ENCODE measurements at regions not wholly inside any gene's neighbourhood (a gene's known extent, or its start where the extent isn't known, plus 50 kb on each side); places are given as distances from the start of the nearest gene placed in this dataset.

- H4K20me1 ChIP-seq: no peaks in the 10 kb centered on the region
- no peaks in the 10 kb centered on the region for H3K4me1 ChIP-seq
- H3K27ac ChIP-seq: no peak overlapping the region
- no peak overlapping the region for H3K9ac ChIP-seq
- H3K4me2 ChIP-seq: no peak overlapping the region
- no peaks in the 10 kb centered on the region for H3K9me3 ChIP-seq (replicated peaks in 1 of 11)
- no peak overlapping the region for H3K4me3 ChIP-seq
- H3K27me3 ChIP-seq: no peaks in the 10 kb centered on the region
- TF ChIP-seq Cebpa-rat (IDR thresholded peaks at IDR 0.05): no peak
- no peaks in the 10 kb centered on the region for H3K36me3 ChIP-seq
Observed at GRCh38 chr4:129901205-129901604, 805.3 kb downstream of the C4orf33 start.

DNA sequence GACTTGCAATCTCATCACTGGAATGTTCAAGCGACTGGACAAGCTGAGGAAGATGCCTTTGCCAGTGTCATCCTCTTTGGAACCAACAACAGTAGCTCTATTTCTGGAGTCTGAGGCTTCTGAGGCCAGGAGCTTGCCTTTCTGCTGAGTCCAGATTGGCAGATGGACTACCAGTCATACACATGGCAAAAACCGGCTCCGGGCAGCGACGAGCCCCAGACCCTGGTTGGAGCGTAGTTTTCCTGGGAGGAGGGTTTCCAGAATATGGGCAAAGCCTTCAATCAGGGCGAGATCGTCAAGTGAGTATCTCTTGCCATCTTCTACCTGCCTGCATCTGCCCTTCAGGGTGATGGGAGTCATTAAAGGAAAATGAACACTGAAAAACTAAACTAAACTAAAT lies 807.9 kb downstream of the C4orf33 start:
- Histone ChIP-seq H4K20me1 (no peaks in the 10 kb centered on the region), H3K36me3 (no peaks in the 10 kb centered on the region), H3K9me3 (replicated peaks in 1 of 11) (no peaks in the 10 kb centered on the region), H3K4me2 (no peak overlapping the region), H3K4me3 (no peak overlapping the region), H3K27ac (no peak overlapping the region), H3K27me3 (no peaks in the 10 kb centered on the region), H3K9ac (no peak overlapping the region), H3K4me1 (no peaks in the 10 kb centered on the region)
- TF ChIP-seq Cebpa-rat (IDR thresholded peaks at IDR 0.05): no peak

GRCh38 chr4:129905256-129905655 lies 809.3 kb downstream of the C4orf33 start:
- no peaks in the 10 kb centered on the region for H3K27me3 ChIP-seq
- H3K4me3 ChIP-seq: no peak overlapping the region
- no peaks in the 10 kb centered on the region for H3K9me3 ChIP-seq (replicated peaks in 1 of 11)
- no peaks in the 10 kb centered on the region for H3K4me1 ChIP-seq
- no peak overlapping the region for H3K4me2 ChIP-seq
- no peak overlapping the region for H3K9ac ChIP-seq
- H3K27ac ChIP-seq: no peak overlapping the region
- TF ChIP-seq Cebpa-rat (IDR thresholded peaks at IDR 0.05): no peak
- no peaks in the 10 kb centered on the region for H4K20me1 ChIP-seq
- H3K36me3 ChIP-seq: no peaks in the 10 kb centered on the region

GRCh38 chr4:129908117-129908516 lies 812.2 kb downstream of the C4orf33 start:
- Histone ChIP-seq H3K9me3 (replicated peaks in 1 of 11) (no peaks in the 10 kb centered on the region), H3K4me2 (no peak overlapping the region), H3K4me1 (no peaks in the 10 kb centered on the region), H3K9ac (no peak overlapping the region), H3K4me3 (no peak overlapping the region), H4K20me1 (no peaks in the 10 kb centered on the region), H3K27me3 (no peaks in the 10 kb centered on the region), H3K36me3 (no peaks in the 10 kb centered on the region), H3K27ac (no peak overlapping the region)
- no peak for TF ChIP-seq Cebpa-rat (IDR thresholded peaks at IDR 0.05)

DNA sequence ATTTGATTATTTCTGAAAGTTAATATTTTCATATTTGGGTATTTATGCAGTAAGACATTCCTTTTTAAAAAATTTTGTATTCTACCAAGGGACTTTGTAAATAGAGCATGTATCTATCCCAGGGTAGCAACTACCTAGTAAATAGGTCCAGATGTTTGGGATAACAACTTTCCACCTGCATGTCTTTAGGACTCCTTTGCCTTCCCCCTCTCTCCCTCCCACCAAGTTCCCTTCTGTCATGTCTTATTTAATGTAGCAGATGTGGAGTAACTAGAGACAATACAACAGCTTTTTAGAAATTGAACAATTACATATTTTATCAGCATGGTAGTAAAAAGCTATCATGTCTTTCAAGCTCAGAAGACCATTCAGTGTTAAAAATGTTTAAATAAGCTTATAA lies 821.0 kb downstream of the C4orf33 start:
- no peak overlapping the region for H3K4me3 ChIP-seq
- peaks cover 10 to 20% (median 13%) of the 10 kb centered on the region in 10 experiments; a peak in 19 of 20 replicates for H3K4me1 ChIP-seq
- no peak overlapping the region for H3K9ac ChIP-seq
- no peak for TF ChIP-seq Cebpa-rat (IDR thresholded peaks at IDR 0.05)
- H3K4me2 ChIP-seq: no peak overlapping the region
- H3K9me3 ChIP-seq (replicated peaks in 1 of 11): 0 out of 22 replicates have a peak, but pooled peaks cover 0 to 3% (median 0%) of the 10 kb centered on the region in 11 experiments
- no peaks in the 10 kb centered on the region for H4K20me1 ChIP-seq
- H3K27ac ChIP-seq: no peak overlapping the region
- no peaks in the 10 kb centered on the region for H3K27me3 ChIP-seq
- no peaks in the 10 kb centered on the region for H3K36me3 ChIP-seq

- Histone ChIP-seq H3K4me2 (no peak overlapping the region), H3K27ac (no peak overlapping the region), H3K4me3 (no peak overlapping the region)
Observed at GRCh38 chr4:129917651-129918050, 821.7 kb downstream of the C4orf33 start.

GRCh38 chr4:129926936-129927335 lies 831.0 kb downstream of the C4orf33 start:
- Histone ChIP-seq H3K9me3 (replicated peaks in 1 of 11) (no peaks in the 10 kb centered on the region), H3K9ac (no peak overlapping the region), H3K27me3 (no peaks in the 10 kb centered on the region), H4K20me1 (no peaks in the 10 kb centered on the region), H3K4me2 (no peak overlapping the region), H3K27ac (no peak overlapping the region), H3K4me3 (no peak overlapping the region), H3K36me3 (no peaks in the 10 kb centered on the region), H3K4me1 (no peaks in the 10 kb centered on the region)
- no peak for TF ChIP-seq Cebpa-rat (IDR thresholded peaks at IDR 0.05)

More at GRCh38 chr4:129917651-129918050, 821.7 kb downstream of the C4orf33 start:
- Histone ChIP-seq H4K20me1 (no peaks in the 10 kb centered on the region), H3K27me3 (no peaks in the 10 kb centered on the region), H3K36me3 (no peaks in the 10 kb centered on the region), H3K9me3 (replicated peaks in 1 of 11) (0 out of 22 replicates have a peak, but pooled peaks cover 0 to 3% (median 0%) of the 10 kb centered on the region in 11 experiments), H3K4me1 (peaks cover 10 to 20% (median 13%) of the 10 kb centered on the region in 10 experiments; a peak in 19 of 20 replicates), H3K9ac (no peak overlapping the region)
- no peak for TF ChIP-seq Cebpa-rat (IDR thresholded peaks at IDR 0.05)

GRCh38 chr4:129929052-129929451 lies 833.1 kb downstream of the C4orf33 start:
- H3K4me3 ChIP-seq: no peak overlapping the region
- H3K36me3 ChIP-seq: no peaks in the 10 kb centered on the region
- TF ChIP-seq Cebpa-rat (IDR thresholded peaks at IDR 0.05): no peak
- H3K4me1 ChIP-seq: no peaks in the 10 kb centered on the region
- H3K27ac ChIP-seq: no peak overlapping the region
- no peak overlapping the region for H3K4me2 ChIP-seq
- no peaks in the 10 kb centered on the region for H3K27me3 ChIP-seq
- H4K20me1 ChIP-seq: no peaks in the 10 kb centered on the region
- no peaks in the 10 kb centered on the region for H3K9me3 ChIP-seq (replicated peaks in 1 of 11)
- H3K9ac ChIP-seq: no peak overlapping the region

DNA sequence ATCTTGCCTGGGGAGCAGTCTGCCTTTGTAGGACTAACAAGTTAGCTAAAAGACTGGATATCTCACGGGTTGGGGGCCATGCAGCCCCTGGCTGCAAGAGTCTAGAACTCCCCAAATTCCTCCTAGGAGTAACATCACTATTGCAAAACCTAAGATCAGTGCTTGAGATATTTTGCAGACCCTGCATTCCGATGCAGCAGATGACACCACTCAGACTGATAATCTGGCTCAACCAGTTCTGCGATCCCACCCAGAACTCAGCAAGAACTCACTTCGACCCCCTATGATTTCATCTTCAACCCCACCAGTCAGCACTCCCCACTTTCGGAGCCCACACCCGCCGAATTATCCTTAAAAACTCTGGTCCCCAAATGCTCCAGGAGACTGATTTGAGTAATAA lies 834.0 kb downstream of the C4orf33 start:
- no peak overlapping the region for H3K4me3 ChIP-seq
- H4K20me1 ChIP-seq: no peaks in the 10 kb centered on the region
- no peak overlapping the region for H3K9ac ChIP-seq
- no peaks in the 10 kb centered on the region for H3K4me1 ChIP-seq
- no peaks in the 10 kb centered on the region for H3K36me3 ChIP-seq
- H3K4me2 ChIP-seq: no peak overlapping the region
- no peak overlapping the region for H3K27ac ChIP-seq
- no peaks in the 10 kb centered on the region for H3K27me3 ChIP-seq
- no peaks in the 10 kb centered on the region for H3K9me3 ChIP-seq (replicated peaks in 1 of 11)
- TF ChIP-seq Cebpa-rat (IDR thresholded peaks at IDR 0.05): no peak

DNA sequence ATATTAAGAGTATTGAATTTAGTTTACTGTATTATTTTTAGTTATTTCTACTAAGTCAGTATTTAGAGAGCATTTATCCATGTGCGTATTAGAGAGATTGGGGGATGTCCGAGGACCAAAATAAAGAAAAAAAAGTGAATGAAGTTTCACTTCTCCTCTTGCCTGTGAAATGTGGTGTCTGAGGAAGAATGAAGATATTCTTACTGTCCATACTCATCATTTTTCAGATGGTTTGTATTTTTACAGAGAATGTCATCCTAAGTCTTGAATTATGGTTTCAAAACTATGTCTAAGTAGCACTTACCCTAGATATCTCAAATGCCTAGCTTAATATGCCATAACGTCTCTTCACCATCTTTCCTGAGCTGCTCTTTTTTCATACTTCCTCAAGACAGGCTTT lies 854.3 kb downstream of the C4orf33 start:
- Histone ChIP-seq H3K4me3 (no peak overlapping the region), H3K9me3 (replicated peaks in 1 of 11) (no peaks in the 10 kb centered on the region), H3K27me3 (no peaks in the 10 kb centered on the region), H4K20me1 (no peaks in the 10 kb centered on the region), H3K4me1 (peaks cover 0 to 4% (median 0%) of the 10 kb centered on the region in 10 experiments; a peak in 1 of 20 replicates), H3K36me3 (no peaks in the 10 kb centered on the region), H3K9ac (no peak overlapping the region), H3K4me2 (no peak overlapping the region), H3K27ac (no peak overlapping the region)
- no peak for TF ChIP-seq Cebpa-rat (IDR thresholded peaks at IDR 0.05)

All from BLaER1 treated with 17β-estradiol and CSF1 and Interleukin-3, amounts not matched to agents 10 nM and 100 nM (cell line).